DND-41 (cell line): ENCODE measurements at regions not wholly inside any gene's neighbourhood (a gene's known extent, or its start where the extent isn't known, plus 50 kb on each side); places are given as distances from the start of the nearest gene placed in this dataset.

Experiments
- ATAC-seq: fragments of 200-7000 bp; cut with Tn5 transposase; 3 replicates; pipeline ENCODE4 v1.9.1; 2021; ENCODE audit warnings: low read depth; ENCODE audit not compliant: insufficient read depth
- DNase-seq: peaks from one replicate; pipeline ENCODE4 v3.0.0-alpha.2; 2020
- H2AFZ ChIP-seq: 2 replicates; pipeline ENCODE4 v1.6.0; 2012; ENCODE audit warnings: low read depth, low read length
- H3K27ac ChIP-seq: 2 replicates; pipeline ENCODE4 v1.5.1; 2012; ENCODE audit warnings: low read length, inconsistent platforms
- H3K27me3 ChIP-seq: fragments of 200-600 bp; sonication (generic); 2 replicates; pipeline ENCODE4 v1.6.0; 2012; ENCODE audit warnings: low read length, mild to moderate bottlenecking, inconsistent platforms; ENCODE audit not compliant: insufficient read depth, poor library complexity
- H3K36me3 ChIP-seq: 2 replicates; pipeline ENCODE4 v1.5.1; 2012; ENCODE audit warnings: low read length, inconsistent platforms; ENCODE audit not compliant: insufficient read depth
- H3K4me1 ChIP-seq: 2 replicates; pipeline ENCODE4 v1.5.1; 2012; ENCODE audit warnings: mild to moderate bottlenecking, low read length; ENCODE audit not compliant: insufficient read depth
- H3K4me2 ChIP-seq: 2 replicates; pipeline ENCODE4 v1.6.0; 2012; ENCODE audit warnings: mild to moderate bottlenecking, moderate library complexity, low read length, inconsistent platforms; ENCODE audit not compliant: insufficient read depth
- H3K4me3 ChIP-seq, 2 experiments: fragments of 200-600 bp in 1 of 2; shearing (Covaris generic) in 1 of 2; 2 replicates each; pipeline ENCODE4 v1.5.1; 2012 to 2016; ENCODE audit warnings: inconsistent platforms in 2 of 2, low read length in 2 of 2, mild to moderate bottlenecking in 2 of 2, low read depth in 1 of 2, moderate library complexity in 1 of 2
- H3K79me2 ChIP-seq: 2 replicates; pipeline ENCODE4 v1.6.0; 2012; ENCODE audit warnings: low read length, inconsistent platforms; ENCODE audit not compliant: insufficient read depth
- H3K9ac ChIP-seq: 2 replicates; pipeline ENCODE4 v1.6.0; 2012; ENCODE audit warnings: low read depth, mild to moderate bottlenecking, inconsistent platforms, low read length, moderate library complexity
- H3K9me3 ChIP-seq: 2 replicates; pipeline ENCODE4 v1.5.1; 2012; ENCODE audit warnings: low read length, moderate library complexity, mild to moderate bottlenecking, inconsistent platforms; ENCODE audit not compliant: insufficient read depth, severe bottlenecking
- H4K20me1 ChIP-seq: 2 replicates; pipeline ENCODE4 v1.6.0; 2012; ENCODE audit warnings: low read length; ENCODE audit not compliant: insufficient read depth
- CTCF ChIP-seq: IDR thresholded peaks from 2 replicates; pipeline ENCODE4 v1.5.1; 2012; ENCODE audit warnings: borderline replicate concordance, low read length, moderate library complexity, mild to moderate bottlenecking; ENCODE audit not compliant: poor library complexity, severe bottlenecking; ENCODE audit errors: extremely low read depth
- EZH2 ChIP-seq: IDR thresholded peaks from 3 replicates; pipeline ENCODE4 v1.6.1; 2012; ENCODE audit warnings: borderline replicate concordance, low read depth, mild to moderate bottlenecking, moderate library complexity, low read length, inconsistent platforms; ENCODE audit not compliant: severe bottlenecking

- no peaks in the 10 kb centered on the region for H3K9me3 ChIP-seq
- H3K4me3 ChIP-seq, result no peak overlapping the region
- no peak for TF ChIP-seq CTCF
- TF ChIP-seq EZH2, result no peak
- H3K36me3 ChIP-seq, result no peaks in the 10 kb centered on the region
- H3K4me1 ChIP-seq, result no peaks in the 10 kb centered on the region
- DNase-seq (no peak), ATAC-seq (no peak)
- no peak overlapping the region for H3K4me2 ChIP-seq
- H2AFZ ChIP-seq, result no peak overlapping the region
- H4K20me1 ChIP-seq, result no peaks in the 10 kb centered on the region
- no peak overlapping the region for H3K27ac ChIP-seq
- H3K9ac ChIP-seq, result no peak overlapping the region
- H3K27me3 ChIP-seq, result peaks cover 6% of the 10 kb centered on the region
- no peaks in the 10 kb centered on the region for H3K79me2 ChIP-seq
Observed at GRCh38 chr2:177078416-177078815, 134.2 kb upstream of the HNRNPA3 start.

- Histone ChIP-seq H3K4me3 (no peak overlapping the region), H3K79me2 (no peaks in the 10 kb centered on the region), H2AFZ (no peak overlapping the region), H3K9me3 (no peaks in the 10 kb centered on the region), H3K27ac (no peak overlapping the region), H3K4me1 (no peaks in the 10 kb centered on the region), H3K27me3 (peaks cover 6% of the 10 kb centered on the region), H4K20me1 (no peaks in the 10 kb centered on the region), H3K9ac (no peak overlapping the region), H3K4me2 (no peak overlapping the region), H3K36me3 (no peaks in the 10 kb centered on the region)
- TF ChIP-seq EZH2 (no peak), CTCF (no peak)
- DNase-seq (no peak), ATAC-seq (no peak)
Observed at GRCh38 chr2:177078855-177079254, 133.7 kb upstream of the HNRNPA3 start.

- Histone ChIP-seq H3K9ac (no peak overlapping the region), H2AFZ (no peak overlapping the region), H3K36me3 (no peaks in the 10 kb centered on the region), H3K4me3 (no peak overlapping the region), H3K4me2 (no peak overlapping the region), H3K27me3 (peaks cover 6% of the 10 kb centered on the region), H3K79me2 (no peaks in the 10 kb centered on the region), H3K27ac (no peak overlapping the region), H4K20me1 (no peaks in the 10 kb centered on the region), H3K4me1 (no peaks in the 10 kb centered on the region), H3K9me3 (no peaks in the 10 kb centered on the region)
- no peak for ATAC-seq
- DNase-seq, result no peak
- no peak for TF ChIP-seq CTCF
- no peak for TF ChIP-seq EZH2
Observed at GRCh38 chr2:177080746-177081284, 131.8 kb upstream of the HNRNPA3 start.

- H3K4me3 ChIP-seq, result no peak overlapping the region
- H3K9me3 ChIP-seq, result no peaks in the 10 kb centered on the region
- no peaks in the 10 kb centered on the region for H3K79me2 ChIP-seq
- no peak for ATAC-seq
- H3K4me2 ChIP-seq, result no peak overlapping the region
- no peak overlapping the region for H3K9ac ChIP-seq
- DNase-seq, result no peak
- no peak overlapping the region for H3K27ac ChIP-seq
- no peak overlapping the region for H2AFZ ChIP-seq
- no peaks in the 10 kb centered on the region for H3K36me3 ChIP-seq
- H3K4me1 ChIP-seq, result no peaks in the 10 kb centered on the region
- H3K27me3 ChIP-seq, result no peaks in the 10 kb centered on the region
- TF ChIP-seq CTCF (no peak), EZH2 (no peak)
- H4K20me1 ChIP-seq, result no peaks in the 10 kb centered on the region
Observed at GRCh38 chr2:177084607-177085006, 128.0 kb upstream of the HNRNPA3 start.
